GM20000 (cell line): ENCODE measurements at regions not wholly inside any gene's neighbourhood (a gene's known extent, or its start where the extent isn't known, plus 50 kb on each side); places are given as distances from the start of the nearest gene placed in this dataset.
"Not testable (repeated sequence)": the region's sequence is repeated elsewhere in the genome, so short reads cannot be mapped to it uniquely, and the experiment has no call there.

Experiments used
- DNase-seq: peaks from one replicate; pipeline ENCODE4 v3.0.0; 2012; ENCODE audit warnings: low spot score
- CTCF ChIP-seq: IDR thresholded peaks from 2 replicates; pipeline ENCODE4 v1.5.1; 2012; ENCODE audit warnings: mild to moderate bottlenecking, control low read depth; ENCODE audit errors: extremely low read depth, missing control alignments

DNA sequence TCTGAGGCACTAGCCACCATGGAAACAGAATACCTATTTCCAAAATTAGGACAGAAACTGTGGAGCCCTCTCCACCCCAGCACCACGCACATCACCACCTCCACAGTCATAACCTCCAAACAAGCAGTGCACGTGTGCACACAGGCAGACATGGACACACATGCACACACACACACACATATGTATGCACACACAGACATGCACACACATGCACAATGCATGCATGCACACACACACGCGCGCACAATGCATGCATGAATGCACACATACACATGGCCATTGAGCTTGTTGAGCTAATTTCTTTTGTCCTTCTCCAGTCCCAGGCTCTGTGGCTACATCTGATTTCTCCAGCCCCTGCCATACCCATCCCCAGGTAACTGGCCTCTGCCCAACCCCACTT lies 161.6 kb upstream of the EPB41L3 start:
- DNase-seq, result no peak
- no peak for TF ChIP-seq CTCF

GRCh38 chr18:5704847-5705246 lies 161.1 kb upstream of the EPB41L3 start:
- DNase-seq, result no peak
- TF ChIP-seq CTCF, result no peak

- DNase-seq, result not testable (repeated sequence)
Measured at GRCh38 chr18:5702016-5702415, 158.2 kb upstream of the EPB41L3 start.

GRCh38 chr18:5693699-5694294 lies 150.0 kb upstream of the EPB41L3 start:
- no peak for DNase-seq

GRCh38 chr18:5678779-5679406 lies 135.1 kb upstream of the EPB41L3 start:
- TF ChIP-seq CTCF, result no peak
- no peak for DNase-seq

More at GRCh38 chr18:5693699-5694294, 150.0 kb upstream of the EPB41L3 start:
- TF ChIP-seq CTCF, result no peak

GRCh38 chr18:5678278-5678677 lies 134.5 kb upstream of the EPB41L3 start:
- no peak for TF ChIP-seq CTCF
- no peak for DNase-seq

DNA sequence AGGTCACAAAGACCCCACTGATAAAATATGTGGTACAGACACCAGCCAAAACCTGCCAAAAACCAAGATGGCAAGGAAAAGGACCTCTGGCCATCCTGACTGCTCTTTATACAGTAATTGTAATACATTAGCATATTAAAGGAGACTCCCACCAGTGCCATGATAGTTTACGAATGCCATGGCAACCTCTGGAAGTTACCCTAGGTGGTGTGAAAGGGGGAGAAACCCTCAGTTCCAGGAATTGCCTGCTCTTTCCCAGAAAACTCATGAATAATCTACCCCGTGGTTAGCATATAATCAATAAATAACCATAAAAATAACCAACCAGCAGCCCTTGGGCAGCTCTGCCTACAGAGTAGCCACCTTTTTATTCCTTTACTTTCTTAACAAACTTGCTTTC lies 129.8 kb upstream of the EPB41L3 start:
- TF ChIP-seq CTCF, result no peak
- DNase-seq, result no peak

- no peak for DNase-seq
- no peak for TF ChIP-seq CTCF
Measured at GRCh38 chr18:5669585-5669984, 125.8 kb upstream of the EPB41L3 start.
